Transverse colon (tissue), 4 donors: ENCODE measurements at regions not wholly inside any gene's neighbourhood (a gene's known extent, or its start where the extent isn't known, plus 50 kb on each side); places are given as distances from the start of the nearest gene placed in this dataset.

Experiments
- DNase-seq: peaks from one replicate; pipeline ENCODE4 v3.0.0-alpha.2; 2019
- H3K27ac ChIP-seq, 4 donors: fragments of 200-600 bp; sonication (generic); 2 replicates each; pipeline ENCODE4 v1.5.1; 2016 to 2018; ENCODE audit warnings: inconsistent platforms in 4 of 4
- H3K27me3 ChIP-seq: fragments of 200-600 bp; sonication (generic); 2 replicates; pipeline ENCODE4 v1.5.1; 2017; ENCODE audit warnings: inconsistent platforms
- H3K36me3 ChIP-seq, 4 donors: fragments of 200-600 bp; sonication (generic); 2 replicates each; pipeline ENCODE4 v1.5.1; 2017 to 2019; ENCODE audit warnings: inconsistent platforms in 4 of 4
- H3K4me1 ChIP-seq, 4 donors: fragments of 200-600 bp; sonication (generic); 2 replicates each; pipeline ENCODE4 v1.5.1; 2017 to 2020; ENCODE audit warnings: inconsistent platforms in 4 of 4
- H3K4me3 ChIP-seq, 4 donors: fragments of 200-600 bp; sonication (generic); 1 replicate in 1 of 4; 2 replicates in 3 of 4; pipeline versions ENCODE4 v1.5.1 to v1.6.1; 2017 to 2019; ENCODE audit warnings: inconsistent platforms in 4 of 4
- H3K9me3 ChIP-seq, 2 donors: fragments of 200-600 bp; sonication (generic); 2 replicates each; pipeline ENCODE4 v1.5.1; 2017 to 2019; ENCODE audit warnings: inconsistent platforms in 2 of 2
- EP300 ChIP-seq: sonication (generic); formaldehyde crosslinking; IDR thresholded peaks from one replicate; pipeline ENCODE4 v1.6.1; 2017; ENCODE audit warnings: antibody characterized with exemption, low read depth
- POLR2A ChIP-seq: fragments of 450-650 bp; IDR thresholded peaks from one replicate; pipeline ENCODE4 v1.6.1; 2016; ENCODE audit warnings: antibody characterized with exemption, mild to moderate bottlenecking, moderate library complexity
- POLR2AphosphoS5 ChIP-seq, 3 donors: sonication (generic); formaldehyde crosslinking; IDR thresholded peaks; one replicate each; pipeline ENCODE4 v1.6.1; 2016; ENCODE audit warnings: antibody characterized with exemption in 3 of 3
- WGBS, 2 donors: methylation state at CpG; one replicate each; pipeline ENCODE4 v1.1.5; 2018; ENCODE audit warnings: low coverage in 1 of 2; 5-methylcytosine and 5-hydroxymethylcytosine counted together
- in situ Hi-C, 4 donors: fragments of 200-750 bp; cut with MboI; loops; one replicate each; pipeline versions ENCODE4 v1.15.0 to v1.15.1; 2017; ENCODE audit warnings: low sequenced_read_pairs in 3 of 4, low pct_ligation_motif_present in 1 of 4, low pct_unique_long_range_greater_than_20kb in 1 of 4
- intact Hi-C: fragments of 100-400 bp; cut with DNase I; formaldehyde crosslinking; loops from one replicate; pipeline ENCODE4 v1.15.1; 2023; ENCODE audit warnings: low total_unique reads
- TF ChIP-seq, protein P1 (sequence below), 5 experiments: fragments of 200-600 bp in 3 of 5; fragments of 450-650 bp in 2 of 5; sonication (generic) in 3 of 5; IDR thresholded peaks; 1 replicate in 2 of 5; 2 replicates in 3 of 5; pipeline ENCODE4 v1.5.1; 2016 to 2017; ENCODE audit warnings: antibody characterized with exemption in 5 of 5, inconsistent platforms in 3 of 5, mild to moderate bottlenecking in 2 of 5, moderate library complexity in 1 of 5

GRCh38 chr9:20040991-20041696 is 252.3 kb upstream of the SLC24A2 start:
- no peak for DNase-seq
- in situ Hi-C loops (no loop called here), intact Hi-C loops (no loop called here)
- WGBS, 2 donors: 89 to 92% methylated on average over 12 to 14 of the region's 14 CpGs
- no peaks in the 10 kb centered on the region for H3K4me1 ChIP-seq
- no peaks in the 10 kb centered on the region for H3K27me3 ChIP-seq
- no peaks in the 10 kb centered on the region for H3K9me3 ChIP-seq
- no peak for TF ChIP-seq EP300
- TF ChIP-seq, protein P1, sequence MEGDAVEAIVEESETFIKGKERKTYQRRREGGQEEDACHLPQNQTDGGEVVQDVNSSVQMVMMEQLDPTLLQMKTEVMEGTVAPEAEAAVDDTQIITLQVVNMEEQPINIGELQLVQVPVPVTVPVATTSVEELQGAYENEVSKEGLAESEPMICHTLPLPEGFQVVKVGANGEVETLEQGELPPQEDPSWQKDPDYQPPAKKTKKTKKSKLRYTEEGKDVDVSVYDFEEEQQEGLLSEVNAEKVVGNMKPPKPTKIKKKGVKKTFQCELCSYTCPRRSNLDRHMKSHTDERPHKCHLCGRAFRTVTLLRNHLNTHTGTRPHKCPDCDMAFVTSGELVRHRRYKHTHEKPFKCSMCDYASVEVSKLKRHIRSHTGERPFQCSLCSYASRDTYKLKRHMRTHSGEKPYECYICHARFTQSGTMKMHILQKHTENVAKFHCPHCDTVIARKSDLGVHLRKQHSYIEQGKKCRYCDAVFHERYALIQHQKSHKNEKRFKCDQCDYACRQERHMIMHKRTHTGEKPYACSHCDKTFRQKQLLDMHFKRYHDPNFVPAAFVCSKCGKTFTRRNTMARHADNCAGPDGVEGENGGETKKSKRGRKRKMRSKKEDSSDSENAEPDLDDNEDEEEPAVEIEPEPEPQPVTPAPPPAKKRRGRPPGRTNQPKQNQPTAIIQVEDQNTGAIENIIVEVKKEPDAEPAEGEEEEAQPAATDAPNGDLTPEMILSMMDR (IDR thresholded peaks at IDR 0.05): no peak
- no peak for TF ChIP-seq POLR2AphosphoS5 (IDR thresholded peaks at IDR 0.05)
- TF ChIP-seq POLR2A: no peak
- H3K36me3 ChIP-seq: no peaks in the 10 kb centered on the region
- H3K27ac ChIP-seq: no peak overlapping the region
- no peak overlapping the region for H3K4me3 ChIP-seq

- 100% methylated on average over 1 of the region's 1 CpG; no CpG with 5 or more reads in 1 of the 2 donors for WGBS, 2 donors
- in situ Hi-C loops: no loop called here
- Histone ChIP-seq H3K36me3 (no peaks in the 10 kb centered on the region), H3K9me3 (no peaks in the 10 kb centered on the region), H3K4me1 (no peaks in the 10 kb centered on the region), H3K27ac (no peak overlapping the region), H3K4me3 (no peak overlapping the region), H3K27me3 (no peaks in the 10 kb centered on the region)
- TF ChIP-seq POLR2AphosphoS5 (IDR thresholded peaks at IDR 0.05): no peak
- no peak for TF ChIP-seq POLR2A
- TF ChIP-seq, protein P1 (IDR thresholded peaks at IDR 0.05): no peak
- no peak for TF ChIP-seq EP300
- intact Hi-C loops: no loop called here
- no peak for DNase-seq
Measured at GRCh38 chr9:20037699-20038098, 248.9 kb upstream of the SLC24A2 start.

GRCh38 chr9:20033511-20033910 is 244.7 kb upstream of the SLC24A2 start:
- H3K27ac ChIP-seq: no peak overlapping the region
- no peak for DNase-seq
- 84 to 90% methylated on average over 1 to 2 of the region's 2 CpGs for WGBS, 2 donors
- intact Hi-C loops (no loop called here), in situ Hi-C loops (no loop called here)
- no peaks in the 10 kb centered on the region for H3K9me3 ChIP-seq
- TF ChIP-seq POLR2A (no peak), EP300 (no peak), POLR2AphosphoS5 (IDR thresholded peaks at IDR 0.05) (no peak)
- TF ChIP-seq, protein P1 (IDR thresholded peaks at IDR 0.05): no peak
- no peaks in the 10 kb centered on the region for H3K27me3 ChIP-seq
- H3K36me3 ChIP-seq: no peaks in the 10 kb centered on the region
- H3K4me3 ChIP-seq: no peak overlapping the region
- H3K4me1 ChIP-seq: no peaks in the 10 kb centered on the region

GRCh38 chr9:20032413-20033006 is 243.7 kb upstream of the SLC24A2 start:
- H3K27ac ChIP-seq: no peak overlapping the region
- TF ChIP-seq POLR2A (no peak), POLR2AphosphoS5 (IDR thresholded peaks at IDR 0.05) (no peak), EP300 (no peak)
- TF ChIP-seq, protein P1 (IDR thresholded peaks at IDR 0.05): no peak
- H3K4me3 ChIP-seq: no peak overlapping the region
- no peaks in the 10 kb centered on the region for H3K4me1 ChIP-seq
- DNase-seq: no peak
- in situ Hi-C loops: no loop called here
- intact Hi-C loops: no loop called here
- no peaks in the 10 kb centered on the region for H3K36me3 ChIP-seq
- H3K9me3 ChIP-seq: no peaks in the 10 kb centered on the region
- no peaks in the 10 kb centered on the region for H3K27me3 ChIP-seq
- 84 to 91% methylated on average over 7 to 8 of the region's 8 CpGs for WGBS, 2 donors
